ENCODE measurements at regions not wholly inside any gene's neighbourhood (a gene's known extent, or its start where the extent isn't known, plus 50 kb on each side); places are given as distances from the start of the nearest gene placed in this dataset.

- Histone ChIP-seq H3K23me2 (ENCODE audit: insufficient read length, low read depth, low read length, poor library complexity, severe bottlenecking) (no peaks in the 10 kb centered on the region), H3K9ac (ENCODE audit: extremely low read depth, insufficient read length, low read length) (no peak overlapping the region), H2AK5ac (ENCODE audit: insufficient read length, low read length) (no peak overlapping the region), H4K91ac (ENCODE audit: insufficient read length, low read depth, low read length) (no peak overlapping the region), H3K79me1 (ENCODE audit: insufficient read depth, low read depth, low read length, poor library complexity, severe bottlenecking) (no peaks in the 10 kb centered on the region), H3K27ac (ENCODE audit: insufficient read length, low read depth, low read length) (no peak overlapping the region), H2BK12ac (ENCODE audit: insufficient read length, low read depth, low read length) (no peak overlapping the region), H4K8ac (replicated peaks; ENCODE audit: insufficient read length, low read depth, low read length) (no peak overlapping the region), H4K5ac (ENCODE audit: insufficient read length, low read depth, low read length) (no peak overlapping the region), H2AFZ (ENCODE audit: low read length) (no peak overlapping the region), H3K4me2 (ENCODE audit: insufficient read depth, insufficient read length, low read length) (no peak overlapping the region), H3K79me2 (ENCODE audit: insufficient read depth, low read length) (no peaks in the 10 kb centered on the region), H3K18ac (ENCODE audit: insufficient read length, low read depth, low read length) (no peak overlapping the region), H2BK5ac (ENCODE audit: insufficient read length, low read length) (no peak overlapping the region), H2BK120ac (ENCODE audit: low read depth, low read length, poor library complexity, severe bottlenecking) (no peak overlapping the region), H3K27me3 (ENCODE audit: insufficient read depth, low read length) (no peaks in the 10 kb centered on the region), H3K14ac (ENCODE audit: insufficient read depth, low read length) (no peak overlapping the region), H3K9me3 (ENCODE audit: control insufficient read depth, low read depth, low read length) (no peaks in the 10 kb centered on the region), H3K56ac (ENCODE audit: insufficient read length, low read depth, low read length) (no peak overlapping the region), H3K4me1 (ENCODE audit: insufficient read depth, low read length) (no peaks in the 10 kb centered on the region), H3K4ac (ENCODE audit: low read depth, low read length) (no peak overlapping the region), H2BK20ac (ENCODE audit: low read depth, low read length, poor library complexity, severe bottlenecking) (no peak overlapping the region), H4K20me1 (ENCODE audit: control insufficient read depth, insufficient read depth, insufficient read length) (no peaks in the 10 kb centered on the region), H3K23ac (ENCODE audit: insufficient read length, low read depth, low read length) (no peak overlapping the region), H2BK15ac (ENCODE audit: low read depth, low read length) (no peak overlapping the region), H3T11ph (ENCODE audit: low read length) (no peak overlapping the region)
- H3K27me3 Mint-ChIP-seq (ENCODE audit: low read depth), result no peaks in the 10 kb centered on the region
- 0 out of 4 replicates have a peak, but pooled peaks cover 0 to 3% of the 10 kb centered on the region in 2 experiments for H3K4me1 Mint-ChIP-seq
- no peaks in the 10 kb centered on the region for H3K36me3 Mint-ChIP-seq (ENCODE audit: insufficient read depth in 1 of 3, low read depth in 3 of 3)
- H3K9me3 Mint-ChIP-seq, result peaks cover 0 to 2% of the 10 kb centered on the region in 2 experiments; a peak in 2 of 5 replicates
- WGBS (ENCODE audit: extremely low coverage, insufficient read length, low lambda C conversion rate), result no CpG with 5 or more reads among the region's 1 CpG
- H3K4me3 Mint-ChIP-seq, result no peak overlapping the region
- TF ChIP-seq CTCF (conservative IDR thresholded peaks at IDR 0.05), result no peak
- no peak for DNase-seq
- no peak overlapping the region for H3K27ac Mint-ChIP-seq
Observed at GRCh38 chr9:118187408-118187807, 483.2 kb downstream of the TLR4 start.

All from H9 (cell line).